ENCODE measurements at regions not wholly inside any gene's neighbourhood (a gene's known extent, or its start where the extent isn't known, plus 50 kb on each side); places are given as distances from the start of the nearest gene placed in this dataset.

GRCh38 chr3:61452535-61453090 is 108.8 kb upstream of the PTPRG start:
- TF ChIP-seq CTCF (IDR thresholded peaks at IDR 0.05) (no peak), POLR2AphosphoS5 (IDR thresholded peaks at IDR 0.05) (no peak), POLR2A (IDR thresholded peaks at IDR 0.05) (no peak), EP300 (IDR thresholded peaks at IDR 0.05) (no peak)

Measured in upper lobe of left lung (tissue), 4 donors.